ENCODE measurements at regions not wholly inside any gene's neighbourhood (a gene's known extent, or its start where the extent isn't known, plus 50 kb on each side); places are given as distances from the start of the nearest gene placed in this dataset.

DNA sequence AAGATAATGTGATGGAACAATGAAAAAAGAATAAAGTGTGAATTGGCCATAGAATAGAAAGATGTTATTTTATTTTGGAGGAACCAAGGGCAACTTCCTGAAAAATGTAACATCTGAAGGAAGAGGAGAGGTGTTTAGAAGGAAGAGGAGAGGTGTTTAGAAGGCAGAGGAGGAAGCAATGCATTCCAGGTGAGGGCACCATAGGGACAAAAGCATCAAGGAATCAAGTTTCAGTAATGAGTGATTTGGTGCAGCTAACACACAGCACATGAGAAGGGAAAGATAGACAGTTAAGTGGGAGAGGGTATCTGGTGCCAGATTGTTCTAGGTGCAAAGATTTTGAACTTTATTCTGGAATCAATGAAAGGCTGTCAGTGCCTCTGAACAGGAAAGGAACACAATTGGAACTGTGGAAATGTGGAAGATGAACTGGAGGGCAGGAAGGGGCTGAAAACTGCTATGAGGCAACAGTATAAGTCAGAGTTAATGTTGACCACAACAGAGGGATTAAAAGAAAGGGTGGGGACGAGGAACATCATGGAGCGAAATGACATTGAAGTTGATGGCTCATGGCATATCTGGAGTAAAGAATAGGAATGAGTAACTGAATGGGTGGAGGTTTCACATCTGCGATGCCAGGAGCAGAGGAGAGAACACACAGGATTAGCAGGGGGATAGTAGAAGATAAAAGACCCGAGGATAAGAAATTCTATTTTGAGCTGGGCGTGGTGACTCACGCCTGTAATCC is 326.6 kb downstream of the LRIG3 start:
- no peak overlapping the region for H3K4me3 Mint-ChIP-seq
- no peak overlapping the region for H3K27ac Mint-ChIP-seq
- no peak for DNase-seq (ENCODE audit: low spot score in 2 of 2, unreplicated experiment in 2 of 2)
- peaks cover 3% of the 10 kb centered on the region for H3K9me3 Mint-ChIP-seq
- no peaks in the 10 kb centered on the region for H3K36me3 Mint-ChIP-seq
- H3K4me1 Mint-ChIP-seq: no peaks in the 10 kb centered on the region
- TF ChIP-seq, protein P1, sequence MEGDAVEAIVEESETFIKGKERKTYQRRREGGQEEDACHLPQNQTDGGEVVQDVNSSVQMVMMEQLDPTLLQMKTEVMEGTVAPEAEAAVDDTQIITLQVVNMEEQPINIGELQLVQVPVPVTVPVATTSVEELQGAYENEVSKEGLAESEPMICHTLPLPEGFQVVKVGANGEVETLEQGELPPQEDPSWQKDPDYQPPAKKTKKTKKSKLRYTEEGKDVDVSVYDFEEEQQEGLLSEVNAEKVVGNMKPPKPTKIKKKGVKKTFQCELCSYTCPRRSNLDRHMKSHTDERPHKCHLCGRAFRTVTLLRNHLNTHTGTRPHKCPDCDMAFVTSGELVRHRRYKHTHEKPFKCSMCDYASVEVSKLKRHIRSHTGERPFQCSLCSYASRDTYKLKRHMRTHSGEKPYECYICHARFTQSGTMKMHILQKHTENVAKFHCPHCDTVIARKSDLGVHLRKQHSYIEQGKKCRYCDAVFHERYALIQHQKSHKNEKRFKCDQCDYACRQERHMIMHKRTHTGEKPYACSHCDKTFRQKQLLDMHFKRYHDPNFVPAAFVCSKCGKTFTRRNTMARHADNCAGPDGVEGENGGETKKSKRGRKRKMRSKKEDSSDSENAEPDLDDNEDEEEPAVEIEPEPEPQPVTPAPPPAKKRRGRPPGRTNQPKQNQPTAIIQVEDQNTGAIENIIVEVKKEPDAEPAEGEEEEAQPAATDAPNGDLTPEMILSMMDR (IDR thresholded peaks at IDR 0.05; ENCODE audit: unreplicated experiment): no peak
- H3K27me3 Mint-ChIP-seq (ENCODE audit: low read depth): no peaks in the 10 kb centered on the region

- no peaks in the 10 kb centered on the region for H3K27me3 Mint-ChIP-seq (ENCODE audit: low read depth)
- peaks cover 10% of the 10 kb centered on the region for H3K9me3 Mint-ChIP-seq
- TF ChIP-seq, protein P1 (IDR thresholded peaks at IDR 0.05; ENCODE audit: unreplicated experiment): no peak
- H3K27ac Mint-ChIP-seq: no peak overlapping the region
- no peak overlapping the region for H3K4me3 Mint-ChIP-seq
- H3K36me3 Mint-ChIP-seq: no peaks in the 10 kb centered on the region
- DNase-seq (ENCODE audit: low spot score in 2 of 2, unreplicated experiment in 2 of 2): no peak
- H3K4me1 Mint-ChIP-seq: no peaks in the 10 kb centered on the region
These were observed 323.9 kb downstream of the LRIG3 start for GRCh38 chr12:58596381-58596780.

DNA sequence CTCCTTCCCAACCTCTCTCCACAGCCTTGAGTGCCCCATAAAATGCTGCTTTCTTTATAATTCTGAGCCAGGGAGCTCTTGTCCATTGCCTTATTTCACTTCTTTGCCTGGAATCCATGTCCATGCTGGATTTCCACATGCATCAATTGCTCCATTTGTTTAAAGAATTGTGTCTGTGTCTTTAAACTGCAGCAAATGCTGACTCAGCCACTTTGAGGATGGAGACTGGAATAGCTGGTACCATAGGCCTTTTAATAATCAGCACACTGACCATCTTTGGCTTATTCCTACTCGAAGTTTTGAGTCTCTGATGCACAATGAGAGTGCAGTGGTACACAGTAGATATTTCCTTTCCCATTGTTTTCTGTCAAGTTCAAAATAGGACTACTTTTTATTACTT is 318.8 kb downstream of the LRIG3 start:
- Mint-ChIP-seq H3K36me3 (no peaks in the 10 kb centered on the region), H3K9me3 (peaks cover 10% of the 10 kb centered on the region), H3K4me1 (no peaks in the 10 kb centered on the region), H3K27me3 (ENCODE audit: low read depth) (no peaks in the 10 kb centered on the region), H3K27ac (no peak overlapping the region), H3K4me3 (no peak overlapping the region)
- DNase-seq (ENCODE audit: low spot score in 2 of 2, unreplicated experiment in 2 of 2): no peak
- TF ChIP-seq, protein P1 (IDR thresholded peaks at IDR 0.05; ENCODE audit: unreplicated experiment): no peak

- peaks cover 10% of the 10 kb centered on the region for H3K9me3 Mint-ChIP-seq
- DNase-seq (ENCODE audit: low spot score in 2 of 2, unreplicated experiment in 2 of 2): no peak
- TF ChIP-seq, protein P1 (IDR thresholded peaks at IDR 0.05; ENCODE audit: unreplicated experiment): no peak
These were observed 318.1 kb downstream of the LRIG3 start for GRCh38 chr12:58602179-58602578.

GRCh38 chr12:58602736-58603135 is 317.6 kb downstream of the LRIG3 start:
- TF ChIP-seq, protein P1 (IDR thresholded peaks at IDR 0.05; ENCODE audit: unreplicated experiment): no peak
- Mint-ChIP-seq H3K4me3 (no peak overlapping the region), H3K27me3 (ENCODE audit: low read depth) (no peaks in the 10 kb centered on the region), H3K4me1 (peaks cover 6% of the 10 kb centered on the region), H3K27ac (no peak overlapping the region), H3K9me3 (peaks cover 7% of the 10 kb centered on the region), H3K36me3 (no peaks in the 10 kb centered on the region)
- no peak for DNase-seq (ENCODE audit: low spot score in 2 of 2, unreplicated experiment in 2 of 2)

More at GRCh38 chr12:58602179-58602578, 318.1 kb downstream of the LRIG3 start:
- Mint-ChIP-seq H3K4me1 (peaks cover 1% of the 10 kb centered on the region), H3K4me3 (no peak overlapping the region), H3K36me3 (no peaks in the 10 kb centered on the region), H3K27me3 (ENCODE audit: low read depth) (no peaks in the 10 kb centered on the region), H3K27ac (no peak overlapping the region)
